ENCODE measurements at regions not wholly inside any gene's neighbourhood (a gene's known extent, or its start where the extent isn't known, plus 50 kb on each side); places are given as distances from the start of the nearest gene placed in this dataset.

GRCh38 chr1:80919426-80919825 is 881.3 kb upstream of the ADGRL2 start:
- 9 to 17% methylated on average over 6 of the region's 6 CpGs for WGBS, 2 experiments (ENCODE audit: low coverage in 1 of 2, low lambda C conversion rate in 2 of 2, missing lambda C conversion rate in 2 of 2)
- H3K27me3 ChIP-seq (replicated peaks; ENCODE audit: insufficient read depth), result no peaks in the 10 kb centered on the region
- TF ChIP-seq EZH2 (IDR thresholded peaks at IDR 0.05; ENCODE audit: insufficient read depth, poor library complexity, severe bottlenecking) (no peak), EZH2phosphoT487 (IDR thresholded peaks at IDR 0.05; ENCODE audit: insufficient read depth, low read depth) (no peak)

GRCh38 chr1:80918380-80918779 is 882.4 kb upstream of the ADGRL2 start:
- H3K9me3 ChIP-seq (ENCODE audit: low read depth), result no peaks in the 10 kb centered on the region
- no peaks in the 10 kb centered on the region for H3K4me1 ChIP-seq (ENCODE audit: insufficient read depth)
- H3K9me2 ChIP-seq (ENCODE audit: insufficient read depth), result no peaks in the 10 kb centered on the region
- TF ChIP-seq EZH2phosphoT487 (IDR thresholded peaks at IDR 0.05; ENCODE audit: insufficient read depth, low read depth), result no peak
- TF ChIP-seq EZH2 (IDR thresholded peaks at IDR 0.05; ENCODE audit: insufficient read depth, poor library complexity, severe bottlenecking), result no peak
- H3F3A ChIP-seq (ENCODE audit: insufficient read depth), result no peaks in the 10 kb centered on the region
- H3K9ac ChIP-seq, result no peak overlapping the region
- no peak overlapping the region for H3K4me3 ChIP-seq
- H3K4me2 ChIP-seq (ENCODE audit: unreplicated experiment), result no peak overlapping the region
- 2 to 5% methylated on average over 1 of the region's 1 CpG for WGBS, 2 experiments (ENCODE audit: low coverage in 1 of 2, low lambda C conversion rate in 2 of 2, missing lambda C conversion rate in 2 of 2)
- no peak for DNase-seq
- no peaks in the 10 kb centered on the region for H3K36me3 ChIP-seq (ENCODE audit: low read depth)
- no peaks in the 10 kb centered on the region for H3K79me2 ChIP-seq (ENCODE audit: insufficient read depth)
- H3K27me3 ChIP-seq (replicated peaks; ENCODE audit: insufficient read depth), result no peaks in the 10 kb centered on the region
- H2AFZ ChIP-seq, result no peak overlapping the region
- in situ Hi-C loops (cut with MboI), result no loop called here
- no peaks in the 10 kb centered on the region for H4K20me1 ChIP-seq (ENCODE audit: insufficient read depth)
- H3K27ac ChIP-seq, result no peak overlapping the region

More at GRCh38 chr1:80919426-80919825, 881.3 kb upstream of the ADGRL2 start:
- Histone ChIP-seq H2AFZ (no peak overlapping the region), H3K79me2 (ENCODE audit: insufficient read depth) (no peaks in the 10 kb centered on the region), H3K4me2 (ENCODE audit: unreplicated experiment) (no peak overlapping the region), H3K4me3 (no peak overlapping the region), H3K4me1 (ENCODE audit: insufficient read depth) (no peaks in the 10 kb centered on the region), H3K36me3 (ENCODE audit: low read depth) (no peaks in the 10 kb centered on the region), H3K9me3 (ENCODE audit: low read depth) (no peaks in the 10 kb centered on the region), H3F3A (ENCODE audit: insufficient read depth) (no peaks in the 10 kb centered on the region), H4K20me1 (ENCODE audit: insufficient read depth) (no peaks in the 10 kb centered on the region), H3K27ac (no peak overlapping the region), H3K9ac (no peak overlapping the region), H3K9me2 (ENCODE audit: insufficient read depth) (no peaks in the 10 kb centered on the region)
- in situ Hi-C loops (cut with MboI), result no loop called here
- no peak for DNase-seq

- no peak overlapping the region for H3K9ac ChIP-seq
- H3K27ac ChIP-seq, result no peak overlapping the region
- H3K4me3 ChIP-seq, result no peak overlapping the region
- H3K9me2 ChIP-seq (ENCODE audit: insufficient read depth), result no peaks in the 10 kb centered on the region
- no peaks in the 10 kb centered on the region for H3K36me3 ChIP-seq (ENCODE audit: low read depth)
- no peaks in the 10 kb centered on the region for H3F3A ChIP-seq (ENCODE audit: insufficient read depth)
- 10 to 19% methylated on average over 2 of the region's 2 CpGs for WGBS, 2 experiments (ENCODE audit: low coverage in 1 of 2, low lambda C conversion rate in 2 of 2, missing lambda C conversion rate in 2 of 2)
- H3K79me2 ChIP-seq (ENCODE audit: insufficient read depth), result no peaks in the 10 kb centered on the region
- no peak overlapping the region for H3K4me2 ChIP-seq (ENCODE audit: unreplicated experiment)
- no peaks in the 10 kb centered on the region for H4K20me1 ChIP-seq (ENCODE audit: insufficient read depth)
- in situ Hi-C loops (cut with MboI), result no loop called here
- no peaks in the 10 kb centered on the region for H3K27me3 ChIP-seq (replicated peaks; ENCODE audit: insufficient read depth)
- H3K9me3 ChIP-seq (ENCODE audit: low read depth), result no peaks in the 10 kb centered on the region
- TF ChIP-seq EZH2 (IDR thresholded peaks at IDR 0.05; ENCODE audit: insufficient read depth, poor library complexity, severe bottlenecking), result no peak
- TF ChIP-seq EZH2phosphoT487 (IDR thresholded peaks at IDR 0.05; ENCODE audit: insufficient read depth, low read depth), result no peak
- no peak overlapping the region for H2AFZ ChIP-seq
- H3K4me1 ChIP-seq (ENCODE audit: insufficient read depth), result no peaks in the 10 kb centered on the region
- DNase-seq, result no peak
These were observed 882.9 kb upstream of the ADGRL2 start for GRCh38 chr1:80917826-80918225.

DNA sequence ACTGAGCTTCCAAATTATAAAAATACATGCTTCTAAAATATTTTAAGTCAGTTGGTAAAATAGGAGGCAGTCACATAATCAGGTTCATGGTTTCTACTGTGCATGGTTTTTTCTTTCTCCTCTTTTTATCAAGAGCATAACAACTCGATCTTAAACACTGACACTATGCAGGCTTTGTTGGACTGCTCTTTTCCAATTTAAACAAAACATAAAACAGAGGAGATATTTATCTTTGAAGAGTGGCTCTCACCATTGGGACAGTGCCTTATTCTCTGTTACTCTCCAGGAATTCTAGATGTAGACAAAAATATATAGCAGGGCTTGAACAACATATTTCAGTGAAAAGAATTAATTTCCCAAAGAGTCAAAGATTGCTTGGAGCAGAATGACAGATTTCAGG is 883.5 kb upstream of the ADGRL2 start:
- no peak for DNase-seq
- 11 to 12% methylated on average over 1 of the region's 1 CpG for WGBS, 2 experiments (ENCODE audit: low coverage in 1 of 2, low lambda C conversion rate in 2 of 2, missing lambda C conversion rate in 2 of 2)
- H3K36me3 ChIP-seq (ENCODE audit: low read depth), result no peaks in the 10 kb centered on the region
- in situ Hi-C loops (cut with MboI), result no loop called here
- H3K9me2 ChIP-seq (ENCODE audit: insufficient read depth), result no peaks in the 10 kb centered on the region
- no peak overlapping the region for H3K4me3 ChIP-seq
- H3K27me3 ChIP-seq (replicated peaks; ENCODE audit: insufficient read depth), result no peaks in the 10 kb centered on the region
- H4K20me1 ChIP-seq (ENCODE audit: insufficient read depth), result no peaks in the 10 kb centered on the region
- no peaks in the 10 kb centered on the region for H3K9me3 ChIP-seq (ENCODE audit: low read depth)
- no peaks in the 10 kb centered on the region for H3F3A ChIP-seq (ENCODE audit: insufficient read depth)
- no peak for TF ChIP-seq EZH2phosphoT487 (IDR thresholded peaks at IDR 0.05; ENCODE audit: insufficient read depth, low read depth)
- no peak for TF ChIP-seq EZH2 (IDR thresholded peaks at IDR 0.05; ENCODE audit: insufficient read depth, poor library complexity, severe bottlenecking)
- H3K4me2 ChIP-seq (ENCODE audit: unreplicated experiment), result no peak overlapping the region
- H2AFZ ChIP-seq, result no peak overlapping the region
- no peak overlapping the region for H3K27ac ChIP-seq
- no peaks in the 10 kb centered on the region for H3K79me2 ChIP-seq (ENCODE audit: insufficient read depth)
- H3K9ac ChIP-seq, result no peak overlapping the region
- no peaks in the 10 kb centered on the region for H3K4me1 ChIP-seq (ENCODE audit: insufficient read depth)

DNA sequence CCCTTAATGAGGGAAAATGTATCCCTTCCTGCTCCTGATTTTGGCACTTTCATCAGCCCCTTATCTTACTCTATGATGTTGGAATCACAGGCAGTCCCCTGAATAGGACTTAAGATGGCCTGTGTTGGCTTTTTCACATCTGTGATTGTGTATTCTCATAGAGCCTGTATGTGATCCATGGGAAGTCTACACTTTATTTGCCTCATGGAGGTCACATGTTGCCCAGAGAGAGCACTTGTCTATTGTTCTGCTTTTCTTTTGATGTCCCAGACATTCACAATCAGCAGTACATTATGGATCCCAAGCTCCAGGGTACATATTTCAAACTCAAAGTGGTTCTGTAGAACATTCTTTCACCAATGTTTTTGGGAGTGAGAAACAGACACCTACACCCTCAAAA is 885.2 kb upstream of the ADGRL2 start:
- Histone ChIP-seq H3F3A (ENCODE audit: insufficient read depth) (no peaks in the 10 kb centered on the region), H3K9me3 (ENCODE audit: low read depth) (no peaks in the 10 kb centered on the region)
- in situ Hi-C loops (cut with MboI), result no loop called here

More for the DNA sequence above, 885.2 kb upstream of the ADGRL2 start:
- H3K4me2 ChIP-seq (ENCODE audit: unreplicated experiment), result no peak overlapping the region
- no peaks in the 10 kb centered on the region for H4K20me1 ChIP-seq (ENCODE audit: insufficient read depth)
- H3K9me2 ChIP-seq (ENCODE audit: insufficient read depth), result no peaks in the 10 kb centered on the region
- H3K36me3 ChIP-seq (ENCODE audit: low read depth), result no peaks in the 10 kb centered on the region
- no peaks in the 10 kb centered on the region for H3K27me3 ChIP-seq (replicated peaks; ENCODE audit: insufficient read depth)
- H2AFZ ChIP-seq, result no peak overlapping the region
- no peak overlapping the region for H3K9ac ChIP-seq
- H3K4me3 ChIP-seq, result no peak overlapping the region
- no peaks in the 10 kb centered on the region for H3K79me2 ChIP-seq (ENCODE audit: insufficient read depth)
- DNase-seq, result no peak
- H3K27ac ChIP-seq, result no peak overlapping the region
- TF ChIP-seq EZH2 (IDR thresholded peaks at IDR 0.05; ENCODE audit: insufficient read depth, poor library complexity, severe bottlenecking), result no peak
- no peak for TF ChIP-seq EZH2phosphoT487 (IDR thresholded peaks at IDR 0.05; ENCODE audit: insufficient read depth, low read depth)
- no peaks in the 10 kb centered on the region for H3K4me1 ChIP-seq (ENCODE audit: insufficient read depth)

Data from GM23248 (cell line).